ENCODE measurements at regions not wholly inside any gene's neighbourhood (a gene's known extent, or its start where the extent isn't known, plus 50 kb on each side); places are given as distances from the start of the nearest gene placed in this dataset.

GRCh38 chr1:79532555-79532954 lies 526.0 kb upstream of the ADGRL4 start:
- Histone ChIP-seq H3K9me3 (ENCODE audit: control insufficient read depth, low read length) (no peaks in the 10 kb centered on the region), H3K4me3 (ENCODE audit: insufficient read depth in 1 of 2, low read depth in 1 of 2, low read length in 2 of 2) (no peak overlapping the region), H4K8ac (ENCODE audit: low read length) (no peak overlapping the region), H2BK120ac (ENCODE audit: low read depth, low read length) (no peak overlapping the region), H3K27ac (ENCODE audit: low read length, poor library complexity, severe bottlenecking) (no peak overlapping the region), H4K91ac (ENCODE audit: low read length) (no peak overlapping the region), H3K23ac (ENCODE audit: low read length in 2 of 2) (no peak overlapping the region), H3K4ac (ENCODE audit: low read depth in 1 of 2, low read length in 2 of 2) (no peak overlapping the region), H3K27me3 (ENCODE audit: control insufficient read depth in 1 of 2, insufficient read depth in 1 of 2, low read length in 2 of 2) (no peaks in the 10 kb centered on the region), H3K14ac (ENCODE audit: low read length in 2 of 2) (no peak overlapping the region), H2AK5ac (ENCODE audit: low read length, severe bottlenecking) (no peak overlapping the region), H3K36me3 (ENCODE audit: control insufficient read depth in 1 of 2, insufficient read depth in 2 of 2, low read depth in 1 of 2, low read length in 2 of 2) (no peaks in the 10 kb centered on the region), H3K18ac (ENCODE audit: low read depth in 1 of 2, low read length in 2 of 2) (no peak overlapping the region), H2BK15ac (ENCODE audit: low read depth, poor library complexity, severe bottlenecking) (no peak overlapping the region), H2BK5ac (ENCODE audit: low read depth, low read length, poor library complexity, severe bottlenecking) (no peak overlapping the region), H2AFZ (ENCODE audit: low read depth, low read length) (no peak overlapping the region), H3K4me1 (ENCODE audit: control insufficient read depth, insufficient read depth, low read depth, low read length) (no peaks in the 10 kb centered on the region), H3K9ac (ENCODE audit: low read length) (no peak overlapping the region), H2BK12ac (ENCODE audit: low read length in 2 of 2) (no peak overlapping the region), H3K79me1 (replicated peaks; ENCODE audit: low read length, poor library complexity, severe bottlenecking) (no peaks in the 10 kb centered on the region), H3K4me2 (ENCODE audit: low read length, poor library complexity, severe bottlenecking) (no peak overlapping the region)
- DNase-seq: no peak
- whole genome bisulfite sequencing: 90% methylated on average over 4 of the region's 5 CpGs

DNA sequence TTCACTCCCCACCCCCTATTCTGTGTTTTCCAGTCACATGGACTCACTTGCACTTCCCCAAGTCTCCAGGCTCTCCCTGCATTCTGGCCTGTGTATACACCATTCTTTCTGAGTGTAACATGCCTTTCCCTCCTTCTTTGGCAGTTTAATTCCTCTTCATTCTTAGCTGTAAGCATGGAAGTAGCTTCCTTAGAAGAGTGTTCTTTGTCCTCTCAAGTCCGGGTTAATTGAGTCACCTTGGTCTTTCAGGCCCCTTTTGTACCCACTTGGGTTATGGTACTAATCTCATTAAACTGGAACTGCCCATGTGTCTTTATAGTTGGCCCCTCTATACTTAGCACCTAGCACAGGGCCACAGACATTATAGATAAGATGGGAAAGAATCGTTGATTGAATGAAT lies 525.3 kb upstream of the ADGRL4 start:
- no peak for DNase-seq
- H3K23ac ChIP-seq (ENCODE audit: low read length in 2 of 2): no peak overlapping the region
- no peak overlapping the region for H3K4ac ChIP-seq (ENCODE audit: low read depth in 1 of 2, low read length in 2 of 2)
- WGBS: 100% methylated on average over 1 of the region's 2 CpGs
- no peak overlapping the region for H4K91ac ChIP-seq (ENCODE audit: low read length)
- no peak overlapping the region for H2BK5ac ChIP-seq (ENCODE audit: low read depth, low read length, poor library complexity, severe bottlenecking)
- no peak overlapping the region for H2AFZ ChIP-seq (ENCODE audit: low read depth, low read length)
- H3K27me3 ChIP-seq (ENCODE audit: control insufficient read depth in 1 of 2, insufficient read depth in 1 of 2, low read length in 2 of 2): no peaks in the 10 kb centered on the region
- no peak overlapping the region for H3K18ac ChIP-seq (ENCODE audit: low read depth in 1 of 2, low read length in 2 of 2)
- H3K14ac ChIP-seq (ENCODE audit: low read length in 2 of 2): no peak overlapping the region
- no peak overlapping the region for H3K4me2 ChIP-seq (ENCODE audit: low read length, poor library complexity, severe bottlenecking)
- no peaks in the 10 kb centered on the region for H3K4me1 ChIP-seq (ENCODE audit: control insufficient read depth, insufficient read depth, low read depth, low read length)
- H3K36me3 ChIP-seq (ENCODE audit: control insufficient read depth in 1 of 2, insufficient read depth in 2 of 2, low read depth in 1 of 2, low read length in 2 of 2): no peaks in the 10 kb centered on the region
- H2BK12ac ChIP-seq (ENCODE audit: low read length in 2 of 2): no peak overlapping the region
- no peak overlapping the region for H4K8ac ChIP-seq (ENCODE audit: low read length)
- no peak overlapping the region for H3K27ac ChIP-seq (ENCODE audit: low read length, poor library complexity, severe bottlenecking)
- H2AK5ac ChIP-seq (ENCODE audit: low read length, severe bottlenecking): no peak overlapping the region
- no peaks in the 10 kb centered on the region for H3K79me1 ChIP-seq (replicated peaks; ENCODE audit: low read length, poor library complexity, severe bottlenecking)
- H2BK15ac ChIP-seq (ENCODE audit: low read depth, poor library complexity, severe bottlenecking): no peak overlapping the region
- H3K4me3 ChIP-seq (ENCODE audit: insufficient read depth in 1 of 2, low read depth in 1 of 2, low read length in 2 of 2): no peak overlapping the region
- no peaks in the 10 kb centered on the region for H3K9me3 ChIP-seq (ENCODE audit: control insufficient read depth, low read length)
- no peak overlapping the region for H3K9ac ChIP-seq (ENCODE audit: low read length)
- H2BK120ac ChIP-seq (ENCODE audit: low read depth, low read length): no peak overlapping the region

- Histone ChIP-seq H3K36me3 (ENCODE audit: control insufficient read depth in 1 of 2, insufficient read depth in 2 of 2, low read depth in 1 of 2, low read length in 2 of 2) (no peaks in the 10 kb centered on the region), H3K4me3 (ENCODE audit: insufficient read depth in 1 of 2, low read depth in 1 of 2, low read length in 2 of 2) (no peak overlapping the region), H3K18ac (ENCODE audit: low read depth in 1 of 2, low read length in 2 of 2) (no peak overlapping the region), H3K14ac (ENCODE audit: low read length in 2 of 2) (no peak overlapping the region), H2BK15ac (ENCODE audit: low read depth, poor library complexity, severe bottlenecking) (no peak overlapping the region), H3K27ac (ENCODE audit: low read length, poor library complexity, severe bottlenecking) (no peak overlapping the region), H3K9me3 (ENCODE audit: control insufficient read depth, low read length) (no peaks in the 10 kb centered on the region), H4K8ac (ENCODE audit: low read length) (no peak overlapping the region), H2AK5ac (ENCODE audit: low read length, severe bottlenecking) (no peak overlapping the region), H3K4ac (ENCODE audit: low read depth in 1 of 2, low read length in 2 of 2) (no peak overlapping the region), H3K4me1 (ENCODE audit: control insufficient read depth, insufficient read depth, low read depth, low read length) (no peaks in the 10 kb centered on the region), H2BK12ac (ENCODE audit: low read length in 2 of 2) (no peak overlapping the region), H2BK5ac (ENCODE audit: low read depth, low read length, poor library complexity, severe bottlenecking) (no peak overlapping the region), H3K9ac (ENCODE audit: low read length) (no peak overlapping the region), H2AFZ (ENCODE audit: low read depth, low read length) (no peak overlapping the region), H3K79me1 (replicated peaks; ENCODE audit: low read length, poor library complexity, severe bottlenecking) (no peaks in the 10 kb centered on the region), H3K27me3 (ENCODE audit: control insufficient read depth in 1 of 2, insufficient read depth in 1 of 2, low read length in 2 of 2) (no peaks in the 10 kb centered on the region), H2BK120ac (ENCODE audit: low read depth, low read length) (no peak overlapping the region), H3K4me2 (ENCODE audit: low read length, poor library complexity, severe bottlenecking) (no peak overlapping the region), H3K23ac (ENCODE audit: low read length in 2 of 2) (no peak overlapping the region), H4K91ac (ENCODE audit: low read length) (no peak overlapping the region)
- no peak for DNase-seq
- 100% methylated on average over 2 of the region's 2 CpGs for WGBS
Measured at GRCh38 chr1:79530476-79530875, 523.9 kb upstream of the ADGRL4 start.

GRCh38 chr1:79530055-79530454 lies 523.5 kb upstream of the ADGRL4 start:
- Histone ChIP-seq H3K18ac (ENCODE audit: low read depth in 1 of 2, low read length in 2 of 2) (no peak overlapping the region), H3K79me1 (replicated peaks; ENCODE audit: low read length, poor library complexity, severe bottlenecking) (no peaks in the 10 kb centered on the region), H3K27me3 (ENCODE audit: control insufficient read depth in 1 of 2, insufficient read depth in 1 of 2, low read length in 2 of 2) (no peaks in the 10 kb centered on the region), H4K91ac (ENCODE audit: low read length) (no peak overlapping the region), H4K8ac (ENCODE audit: low read length) (no peak overlapping the region), H3K4ac (ENCODE audit: low read depth in 1 of 2, low read length in 2 of 2) (no peak overlapping the region), H2BK120ac (ENCODE audit: low read depth, low read length) (no peak overlapping the region), H3K23ac (ENCODE audit: low read length in 2 of 2) (no peak overlapping the region), H3K4me2 (ENCODE audit: low read length, poor library complexity, severe bottlenecking) (no peak overlapping the region), H2BK15ac (ENCODE audit: low read depth, poor library complexity, severe bottlenecking) (no peak overlapping the region), H3K36me3 (ENCODE audit: control insufficient read depth in 1 of 2, insufficient read depth in 2 of 2, low read depth in 1 of 2, low read length in 2 of 2) (no peaks in the 10 kb centered on the region), H3K14ac (ENCODE audit: low read length in 2 of 2) (no peak overlapping the region), H2AFZ (ENCODE audit: low read depth, low read length) (no peak overlapping the region), H3K4me1 (ENCODE audit: control insufficient read depth, insufficient read depth, low read depth, low read length) (no peaks in the 10 kb centered on the region), H3K9me3 (ENCODE audit: control insufficient read depth, low read length) (no peaks in the 10 kb centered on the region), H3K27ac (ENCODE audit: low read length, poor library complexity, severe bottlenecking) (no peak overlapping the region), H2BK5ac (ENCODE audit: low read depth, low read length, poor library complexity, severe bottlenecking) (no peak overlapping the region), H3K4me3 (ENCODE audit: insufficient read depth in 1 of 2, low read depth in 1 of 2, low read length in 2 of 2) (no peak overlapping the region), H2AK5ac (ENCODE audit: low read length, severe bottlenecking) (no peak overlapping the region), H2BK12ac (ENCODE audit: low read length in 2 of 2) (no peak overlapping the region), H3K9ac (ENCODE audit: low read length) (no peak overlapping the region)
- no CpG with 5 or more reads among the region's 2 CpGs for WGBS
- DNase-seq: no peak

All from mesenchymal stem cell (in vitro differentiated cells and primary cell).